GM08714 (cell line): ENCODE measurements at regions not wholly inside any gene's neighbourhood (a gene's known extent, or its start where the extent isn't known, plus 50 kb on each side); places are given as distances from the start of the nearest gene placed in this dataset.

Experiments
- H3K4me3 ChIP-seq: fragments of 200-500 bp; sonication (Bioruptor generic); 2 replicates; pipeline ENCODE4 v1.5.1; 2014; ENCODE audit warnings: mild to moderate bottlenecking, low read length, inconsistent platforms
- ZNF274 ChIP-seq: IDR thresholded peaks from 2 replicates; pipeline ENCODE4 v1.6.1; 2012; ENCODE audit warnings: mild to moderate bottlenecking, low read depth, low read length

- H3K4me3 ChIP-seq = no peak overlapping the region
- no peak for TF ChIP-seq ZNF274
Observed at GRCh38 chr2:59223742-59224141, 982.6 kb upstream of the FANCL start.

GRCh38 chr2:59217360-59217759 lies 976.2 kb upstream of the FANCL start:
- no peak for TF ChIP-seq ZNF274
- no peak overlapping the region for H3K4me3 ChIP-seq

GRCh38 chr2:59206361-59206760 lies 965.2 kb upstream of the FANCL start:
- H3K4me3 ChIP-seq = no peak overlapping the region
- no peak for TF ChIP-seq ZNF274

- no peak for TF ChIP-seq ZNF274
- H3K4me3 ChIP-seq = no peak overlapping the region
Observed at GRCh38 chr2:59204040-59204439, 962.9 kb upstream of the FANCL start.

- H3K4me3 ChIP-seq = no peak overlapping the region
- no peak for TF ChIP-seq ZNF274
Observed at GRCh38 chr2:59196491-59196890, 955.4 kb upstream of the FANCL start.

- no peak overlapping the region for H3K4me3 ChIP-seq
- TF ChIP-seq ZNF274 = no peak
Observed at GRCh38 chr2:59195851-59196250, 954.7 kb upstream of the FANCL start.

- TF ChIP-seq ZNF274 = no peak
- H3K4me3 ChIP-seq = no peak overlapping the region
Observed at GRCh38 chr2:59191781-59192180, 950.7 kb upstream of the FANCL start.

GRCh38 chr2:59190518-59190917 lies 949.4 kb upstream of the FANCL start:
- H3K4me3 ChIP-seq = no peak overlapping the region
- no peak for TF ChIP-seq ZNF274

- TF ChIP-seq ZNF274 = no peak
- no peak overlapping the region for H3K4me3 ChIP-seq
Observed at GRCh38 chr2:59184276-59185020, 943.3 kb upstream of the FANCL start.

- TF ChIP-seq ZNF274 = no peak
- H3K4me3 ChIP-seq = no peak overlapping the region
Observed at GRCh38 chr2:59183070-59183469, 941.9 kb upstream of the FANCL start.

- TF ChIP-seq ZNF274 = no peak
- no peak overlapping the region for H3K4me3 ChIP-seq
Observed at GRCh38 chr2:59182249-59182648, 941.1 kb upstream of the FANCL start.

- no peak overlapping the region for H3K4me3 ChIP-seq
- TF ChIP-seq ZNF274 = no peak
Observed at GRCh38 chr2:59181347-59181746, 940.2 kb upstream of the FANCL start.

GRCh38 chr2:59180621-59181020 lies 939.5 kb upstream of the FANCL start:
- no peak overlapping the region for H3K4me3 ChIP-seq
- TF ChIP-seq ZNF274 = no peak

- no peak for TF ChIP-seq ZNF274
- H3K4me3 ChIP-seq = no peak overlapping the region
Observed at GRCh38 chr2:59180111-59180510, 939.0 kb upstream of the FANCL start.

- TF ChIP-seq ZNF274 = no peak
- H3K4me3 ChIP-seq = no peak overlapping the region
Observed at GRCh38 chr2:59177748-59178147, 936.6 kb upstream of the FANCL start.

- no peak for TF ChIP-seq ZNF274
- H3K4me3 ChIP-seq = no peak overlapping the region
Observed at GRCh38 chr2:59176737-59177136, 935.6 kb upstream of the FANCL start.
